ENCODE measurements at regions not wholly inside any gene's neighbourhood (a gene's known extent, or its start where the extent isn't known, plus 50 kb on each side); places are given as distances from the start of the nearest gene placed in this dataset.
"Not testable (repeated sequence)": the region's sequence is repeated elsewhere in the genome, so short reads cannot be mapped to it uniquely, and the experiment has no call there.

GRCh38 chr6:50962213-50962759, 143.6 kb downstream of the TFAP2B start:
- no peak for DNase-seq

GRCh38 chr6:50963952-50964351, 145.3 kb downstream of the TFAP2B start:
- no peak for DNase-seq

- no peak for DNase-seq
Observed at GRCh38 chr6:50965495-50965894, 146.8 kb downstream of the TFAP2B start.

- DNase-seq = no peak
Observed at GRCh38 chr6:50966532-50966931, 147.9 kb downstream of the TFAP2B start.

GRCh38 chr6:50966986-50967385, 148.3 kb downstream of the TFAP2B start:
- DNase-seq = no peak

GRCh38 chr6:50968246-50968645, 149.6 kb downstream of the TFAP2B start:
- not testable (repeated sequence) for DNase-seq

GRCh38 chr6:50970908-50971307, 152.2 kb downstream of the TFAP2B start:
- DNase-seq = no peak

GRCh38 chr6:50973464-50973863, 154.8 kb downstream of the TFAP2B start:
- DNase-seq = no peak

GRCh38 chr6:50974319-50974718, 155.6 kb downstream of the TFAP2B start:
- DNase-seq = no peak

GRCh38 chr6:50975216-50975615, 156.5 kb downstream of the TFAP2B start:
- no peak for DNase-seq

- no peak for DNase-seq
Observed at GRCh38 chr6:50976907-50977306, 158.2 kb downstream of the TFAP2B start.

GRCh38 chr6:50977796-50978195, 159.1 kb downstream of the TFAP2B start:
- no peak for DNase-seq

GRCh38 chr6:50978380-50979170, 159.9 kb downstream of the TFAP2B start:
- DNase-seq = no peak

GRCh38 chr6:50979171-50979525, 160.5 kb downstream of the TFAP2B start:
- no peak for DNase-seq

- no peak for DNase-seq
Observed at GRCh38 chr6:50984135-50984534, 165.5 kb downstream of the TFAP2B start.

GRCh38 chr6:50986319-50986718, 167.6 kb downstream of the TFAP2B start:
- DNase-seq = no peak

GRCh38 chr6:50989123-50989522, 170.5 kb downstream of the TFAP2B start:
- DNase-seq = no peak

- DNase-seq = no peak
Observed at GRCh38 chr6:50990750-50991446, 172.2 kb downstream of the TFAP2B start.

- DNase-seq = no peak
Observed at GRCh38 chr6:50992232-50992631, 173.6 kb downstream of the TFAP2B start.

- DNase-seq = no peak
Observed at GRCh38 chr6:50992704-50993625, 174.3 kb downstream of the TFAP2B start.

GRCh38 chr6:50993941-50994720, 175.5 kb downstream of the TFAP2B start:
- DNase-seq = no peak

GRCh38 chr6:50995036-50995435, 176.4 kb downstream of the TFAP2B start:
- DNase-seq = no peak
